ENCODE measurements at regions not wholly inside any gene's neighbourhood (a gene's known extent, or its start where the extent isn't known, plus 50 kb on each side); places are given as distances from the start of the nearest gene placed in this dataset.

- Histone ChIP-seq H3F3A (ENCODE audit: low read length, unreplicated experiment) (no peaks in the 10 kb centered on the region), H3K4me2 (ENCODE audit: low read length) (no peak overlapping the region), H3K9me3 (ENCODE audit: low read length) (no peaks in the 10 kb centered on the region), H4K20me1 (ENCODE audit: low read length) (no peaks in the 10 kb centered on the region), H3K4me3 (ENCODE audit: low read length) (no peak overlapping the region), H3K79me2 (ENCODE audit: low read length) (no peaks in the 10 kb centered on the region), H3K9me2 (replicated peaks; ENCODE audit: low read length) (no peaks in the 10 kb centered on the region), H3K36me3 (ENCODE audit: low read depth, low read length) (no peaks in the 10 kb centered on the region), H3K4me1 (ENCODE audit: insufficient read depth, low read length) (no peaks in the 10 kb centered on the region), H2AFZ (ENCODE audit: low read length) (no peak overlapping the region), H3K27ac (ENCODE audit: low read length) (no peak overlapping the region), H3K9ac (ENCODE audit: low read length) (no peak overlapping the region), H3K27me3 (ENCODE audit: low read length) (no peaks in the 10 kb centered on the region)
- CTCF ChIA-PET, result no interaction called here
- POLR2A ChIA-PET (ENCODE audit: unreplicated experiment), result no interaction called here
- DNase-seq (no peak), ATAC-seq (no peak)
- BruUV-seq (replicated peaks), result no TSS peak
- TF ChIP-seq EZH2phosphoT487 (IDR thresholded peaks at IDR 0.05; ENCODE audit: borderline replicate concordance, low read length), result no peak
- TF ChIP-seq EZH2 (IDR thresholded peaks at IDR 0.05; ENCODE audit: low read length, unreplicated experiment), result no peak
- TF ChIP-seq CTCF (conservative IDR thresholded peaks at IDR 0.05; ENCODE audit: low read depth, low read length), result no peak
- intact Hi-C loops (cut with micrococcal nuclease), result no loop called here
Observed at GRCh38 chr3:132963786-132964185, 74.4 kb upstream of the TMEM108 start.

GRCh38 chr3:132961991-132962390 is 76.2 kb upstream of the TMEM108 start:
- no peak overlapping the region for H3K9ac ChIP-seq (ENCODE audit: low read length)
- H3K27me3 ChIP-seq (ENCODE audit: low read length), result no peaks in the 10 kb centered on the region
- H4K20me1 ChIP-seq (ENCODE audit: low read length), result no peaks in the 10 kb centered on the region
- no peak overlapping the region for H3K4me3 ChIP-seq (ENCODE audit: low read length)
- no TSS peak for BruUV-seq (replicated peaks)
- no peaks in the 10 kb centered on the region for H3K79me2 ChIP-seq (ENCODE audit: low read length)
- no peak for TF ChIP-seq EZH2 (IDR thresholded peaks at IDR 0.05; ENCODE audit: low read length, unreplicated experiment)
- no peak for TF ChIP-seq EZH2phosphoT487 (IDR thresholded peaks at IDR 0.05; ENCODE audit: borderline replicate concordance, low read length)
- no peak for TF ChIP-seq CTCF (conservative IDR thresholded peaks at IDR 0.05; ENCODE audit: low read depth, low read length)
- ChIA-PET CTCF (no interaction called here), POLR2A (ENCODE audit: unreplicated experiment) (no interaction called here)
- no peaks in the 10 kb centered on the region for H3K36me3 ChIP-seq (ENCODE audit: low read depth, low read length)
- no peak for ATAC-seq
- DNase-seq, result no peak
- intact Hi-C loops (cut with micrococcal nuclease), result no loop called here
- H3K27ac ChIP-seq (ENCODE audit: low read length), result no peak overlapping the region
- no peak overlapping the region for H2AFZ ChIP-seq (ENCODE audit: low read length)
- no peaks in the 10 kb centered on the region for H3F3A ChIP-seq (ENCODE audit: low read length, unreplicated experiment)
- H3K9me2 ChIP-seq (replicated peaks; ENCODE audit: low read length), result no peaks in the 10 kb centered on the region
- H3K9me3 ChIP-seq (ENCODE audit: low read length), result no peaks in the 10 kb centered on the region
- no peak overlapping the region for H3K4me2 ChIP-seq (ENCODE audit: low read length)
- no peaks in the 10 kb centered on the region for H3K4me1 ChIP-seq (ENCODE audit: insufficient read depth, low read length)

- DNase-seq (no peak), ATAC-seq (no peak)
- ChIA-PET POLR2A (ENCODE audit: unreplicated experiment) (no interaction called here), CTCF (no interaction called here)
- no peak overlapping the region for H3K9ac ChIP-seq (ENCODE audit: low read length)
- H3F3A ChIP-seq (ENCODE audit: low read length, unreplicated experiment), result no peaks in the 10 kb centered on the region
- H3K36me3 ChIP-seq (ENCODE audit: low read depth, low read length), result no peaks in the 10 kb centered on the region
- no peaks in the 10 kb centered on the region for H3K9me3 ChIP-seq (ENCODE audit: low read length)
- no peaks in the 10 kb centered on the region for H3K4me1 ChIP-seq (ENCODE audit: insufficient read depth, low read length)
- H4K20me1 ChIP-seq (ENCODE audit: low read length), result no peaks in the 10 kb centered on the region
- no TSS peak for BruUV-seq (replicated peaks)
- no peaks in the 10 kb centered on the region for H3K9me2 ChIP-seq (replicated peaks; ENCODE audit: low read length)
- intact Hi-C loops (cut with micrococcal nuclease), result no loop called here
- no peak overlapping the region for H3K27ac ChIP-seq (ENCODE audit: low read length)
- no peak overlapping the region for H3K4me3 ChIP-seq (ENCODE audit: low read length)
- no peak overlapping the region for H3K4me2 ChIP-seq (ENCODE audit: low read length)
- H2AFZ ChIP-seq (ENCODE audit: low read length), result no peak overlapping the region
- H3K27me3 ChIP-seq (ENCODE audit: low read length), result no peaks in the 10 kb centered on the region
- no peaks in the 10 kb centered on the region for H3K79me2 ChIP-seq (ENCODE audit: low read length)
- TF ChIP-seq EZH2 (IDR thresholded peaks at IDR 0.05; ENCODE audit: low read length, unreplicated experiment) (no peak), CTCF (conservative IDR thresholded peaks at IDR 0.05; ENCODE audit: low read depth, low read length) (no peak), EZH2phosphoT487 (IDR thresholded peaks at IDR 0.05; ENCODE audit: borderline replicate concordance, low read length) (no peak)
Observed at GRCh38 chr3:132953683-132954082, 84.5 kb upstream of the TMEM108 start.
